ENCODE measurements at regions not wholly inside any gene's neighbourhood (a gene's known extent, or its start where the extent isn't known, plus 50 kb on each side); places are given as distances from the start of the nearest gene placed in this dataset.

DNA sequence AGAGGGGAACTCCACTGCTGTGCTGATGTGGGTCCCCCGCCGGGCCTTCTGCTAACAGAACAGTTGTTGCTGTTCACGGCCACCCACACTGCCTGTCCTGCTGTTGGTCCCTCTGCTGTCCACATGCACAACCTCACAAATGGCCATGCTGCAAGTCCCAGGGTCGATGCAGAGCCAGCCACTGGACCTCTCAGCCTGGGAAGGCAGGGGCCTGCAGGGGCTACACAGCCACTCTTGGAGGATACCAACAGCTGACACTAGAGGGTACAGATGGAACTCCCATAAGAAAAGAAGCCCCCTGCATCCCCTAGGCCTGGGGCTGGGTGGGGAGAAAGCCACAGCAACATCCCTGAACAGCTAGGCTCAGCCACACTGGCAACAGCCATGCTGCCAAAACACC, 104.4 kb upstream of the IQSEC1 start:
- no peak for TF ChIP-seq MAFK (IDR thresholded peaks at IDR 0.05; ENCODE audit: low read depth, low read length)
- no peak overlapping the region for H3K56ac ChIP-seq (ENCODE audit: extremely low read depth, insufficient read depth, low read length)
- H3K4me2 ChIP-seq (ENCODE audit: low read depth, low read length) = no peak overlapping the region
- no peak overlapping the region for H2BK20ac ChIP-seq (ENCODE audit: low read depth, low read length)
- no peak overlapping the region for H4K5ac ChIP-seq (ENCODE audit: low read depth, low read length)
- H3K4me3 ChIP-seq (ENCODE audit: insufficient read depth, low read depth, low read length) = no peak overlapping the region
- H4K20me1 ChIP-seq (ENCODE audit: insufficient read depth, low read length) = no peaks in the 10 kb centered on the region
- no peaks in the 10 kb centered on the region for H3K36me3 ChIP-seq (ENCODE audit: control insufficient read depth, insufficient read depth, low read length)
- H3K18ac ChIP-seq (ENCODE audit: low read depth, low read length) = no peak overlapping the region
- H3K4ac ChIP-seq (ENCODE audit: low read depth, low read length) = no peak overlapping the region
- no peak for ATAC-seq (ENCODE audit: low read depth)
- peak overlapping the region; percentile 43 for H2AFZ ChIP-seq (replicated peaks; ENCODE audit: low read length, poor library complexity)
- H3K9ac ChIP-seq (ENCODE audit: low read depth, low read length) = no peak overlapping the region
- dilution Hi-C loops (cut with HindIII; ENCODE audit: low sequenced_read_pairs, unreplicated experiment) (no loop called here), in situ Hi-C loops (cut with MboI; ENCODE audit: low sequenced_read_pairs) (no loop called here), intact Hi-C loops (cut with micrococcal nuclease) (no loop called here)
- H2BK5ac ChIP-seq (ENCODE audit: low read depth, low read length, poor library complexity, severe bottlenecking) = no peak overlapping the region
- DNase-seq = no peak
- no peaks in the 10 kb centered on the region for H3K79me1 ChIP-seq (ENCODE audit: low read depth in 1 of 2, low read length in 2 of 2)
- H3K9me1 ChIP-seq (ENCODE audit: insufficient read depth, low read length) = no peaks in the 10 kb centered on the region
- no peaks in the 10 kb centered on the region for H3K27me3 ChIP-seq (ENCODE audit: control insufficient read depth, insufficient read depth, low read length)
- BruUV-seq (replicated peaks) = no TSS peak
- H3K4me1 ChIP-seq (ENCODE audit: control insufficient read depth, insufficient read depth, low read length) = no peaks in the 10 kb centered on the region
- no peak overlapping the region for H3K23ac ChIP-seq (ENCODE audit: low read depth, low read length)
- H3K14ac ChIP-seq (replicated peaks; ENCODE audit: low read depth, low read length) = no peak overlapping the region
- no peak overlapping the region for H4K91ac ChIP-seq (ENCODE audit: insufficient read depth, low read depth, low read length)
- peaks cover 7% of the 10 kb centered on the region for H3K9me3 ChIP-seq (ENCODE audit: control insufficient read depth, insufficient read depth, low read length)
- no peak overlapping the region for H3K27ac ChIP-seq (ENCODE audit: insufficient read depth, low read length)
- POLR2A ChIA-PET (ENCODE audit: unreplicated experiment) = no interaction called here
- no peak overlapping the region for H2BK15ac ChIP-seq (ENCODE audit: low read depth, low read length)
- H2BK120ac ChIP-seq (ENCODE audit: low read depth, low read length) = no peak overlapping the region
- H4K8ac ChIP-seq (ENCODE audit: low read depth in 2 of 2, low read length in 2 of 2) = no peak overlapping the region
- WGBS, 2 experiments (ENCODE audit: extremely low coverage in 2 of 2, insufficient read length in 1 of 2) = no CpG with 5 or more reads among the region's 4 CpGs
- H2AK5ac ChIP-seq (ENCODE audit: low read depth, low read length) = no peak overlapping the region
- H2AK9ac ChIP-seq (replicated peaks; ENCODE audit: low read depth, low read length, poor library complexity) = no peak overlapping the region
- CTCF ChIA-PET = no interaction called here
